Right forelimb (tissue), 1 donor: ENCODE measurements at regions not wholly inside any gene's neighbourhood (a gene's known extent, or its start where the extent isn't known, plus 50 kb on each side); places are given as distances from the start of the nearest gene placed in this dataset.
A peak's percentile ranks its signal among the peaks of the same experiment; 100 is the strongest.

Experiments
- DNase-seq: peaks from one replicate; pipeline ENCODE4 v3.0.0-alpha.2; 2018

DNA sequence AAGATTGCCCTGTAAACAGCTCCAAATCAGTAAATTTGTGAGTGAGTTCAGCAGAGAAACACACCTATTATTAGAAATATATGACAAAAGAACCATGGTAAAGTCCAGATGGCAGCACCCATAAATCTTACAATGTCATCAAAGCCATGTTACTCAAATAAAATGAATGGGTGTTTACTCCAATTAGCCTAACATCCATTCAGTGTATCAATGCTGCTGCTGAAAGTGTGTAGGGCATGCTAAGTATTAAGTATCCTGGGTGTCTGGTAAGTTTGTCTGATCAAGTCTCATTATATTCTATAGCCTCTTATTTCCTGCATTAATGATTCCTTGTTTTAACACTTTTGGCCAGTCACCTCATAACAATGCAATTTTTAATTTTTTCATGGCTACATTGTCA lies 185.5 kb upstream of the STEAP4 start:
- DNase-seq = no peak

DNA sequence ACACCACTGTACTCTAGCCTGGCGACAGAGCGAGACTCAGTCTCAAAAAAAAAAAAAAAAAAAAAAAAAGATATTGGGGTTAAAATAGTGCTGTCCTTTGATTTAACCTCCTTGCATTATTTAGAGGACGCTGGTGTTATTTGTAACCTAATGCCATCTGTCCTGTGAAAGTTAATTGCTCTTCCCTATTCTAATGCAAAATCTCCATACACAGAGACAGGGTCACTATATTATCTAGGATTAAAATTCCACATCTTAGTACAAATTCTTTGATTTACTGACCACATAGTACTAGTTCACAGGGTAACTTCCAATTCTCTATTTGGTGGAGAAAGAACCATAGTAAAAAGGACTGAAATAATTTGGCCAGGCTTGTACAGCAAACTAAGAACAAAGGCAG lies 184.2 kb upstream of the STEAP4 start:
- no peak for DNase-seq

DNA sequence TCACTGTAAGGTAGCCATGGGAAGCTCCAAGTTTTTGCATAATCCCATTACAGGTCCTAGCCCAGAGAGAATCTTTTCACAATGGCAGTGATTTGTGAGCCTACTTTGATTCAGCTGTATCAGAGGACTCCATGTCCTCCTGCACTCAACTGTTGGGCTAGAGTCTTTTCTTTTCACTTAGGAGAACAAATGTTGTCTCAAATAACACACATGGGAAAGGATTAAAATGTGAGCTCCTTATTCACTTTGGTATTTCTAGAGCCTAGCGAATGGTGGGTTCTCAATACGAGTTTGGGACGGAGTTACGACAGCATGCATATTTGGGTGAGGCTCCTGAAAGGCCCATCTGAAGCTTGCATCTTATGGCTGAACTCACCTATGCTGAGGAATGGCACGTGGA lies 183.5 kb upstream of the STEAP4 start:
- DNase-seq = no peak

DNA sequence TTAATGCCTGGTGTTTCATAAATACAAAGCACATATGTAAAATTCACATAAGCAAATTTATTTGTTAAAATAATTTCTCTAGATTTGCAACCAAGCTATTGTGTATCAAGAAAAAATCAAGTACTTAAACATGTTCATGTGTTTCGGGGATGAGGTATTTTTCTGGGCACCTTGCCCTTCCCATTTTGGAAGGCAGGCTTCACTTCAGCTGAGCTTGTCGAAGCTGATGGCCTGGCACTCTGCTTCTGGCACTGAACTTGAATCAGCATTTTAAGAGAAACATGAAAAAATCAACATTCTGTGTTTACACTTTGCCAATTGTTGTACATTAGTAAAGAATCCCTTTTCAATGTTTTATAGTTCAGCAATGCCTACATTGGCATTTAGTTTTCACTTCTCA lies 179.1 kb upstream of the STEAP4 start:
- peak; percentile 49 for DNase-seq

DNA sequence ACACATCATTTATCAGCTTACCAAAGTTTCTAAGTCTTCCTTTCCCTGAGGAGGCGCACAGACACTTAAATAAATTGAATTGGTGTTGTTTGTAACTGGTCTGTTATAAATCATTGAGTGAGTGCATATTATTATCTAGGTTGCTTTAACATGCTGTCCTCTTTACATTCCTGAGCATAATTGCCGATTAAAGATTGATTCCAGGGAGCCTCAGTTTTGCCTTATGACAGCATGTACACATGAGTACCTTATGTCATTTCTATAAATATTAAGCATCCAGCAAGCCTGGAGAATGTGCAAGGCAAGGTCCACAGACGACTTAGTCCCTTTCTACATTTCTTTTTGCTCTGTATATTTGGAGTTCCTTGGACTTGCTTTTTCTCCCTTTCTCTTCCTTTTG lies 177.9 kb upstream of the STEAP4 start:
- DNase-seq = no peak

DNA sequence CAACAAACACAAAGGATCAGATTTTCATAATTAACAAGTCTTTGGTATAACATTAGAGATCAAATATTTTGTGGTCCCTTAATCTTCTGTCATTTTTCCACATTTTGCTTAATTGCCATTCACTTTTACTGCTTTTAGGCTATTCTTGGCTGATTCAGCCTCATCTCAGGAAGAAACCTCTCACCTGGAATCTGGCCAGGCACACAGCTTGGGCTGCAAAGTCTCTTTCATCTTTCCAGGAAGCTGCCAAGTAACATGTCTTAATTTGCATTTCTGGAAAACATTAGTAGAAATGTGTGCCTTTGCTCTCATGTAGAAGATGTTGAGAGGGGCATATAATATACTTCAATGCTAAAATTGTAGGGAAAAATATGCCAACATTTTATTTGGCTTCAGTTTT lies 174.2 kb upstream of the STEAP4 start:
- peak; percentile 45 for DNase-seq

DNA sequence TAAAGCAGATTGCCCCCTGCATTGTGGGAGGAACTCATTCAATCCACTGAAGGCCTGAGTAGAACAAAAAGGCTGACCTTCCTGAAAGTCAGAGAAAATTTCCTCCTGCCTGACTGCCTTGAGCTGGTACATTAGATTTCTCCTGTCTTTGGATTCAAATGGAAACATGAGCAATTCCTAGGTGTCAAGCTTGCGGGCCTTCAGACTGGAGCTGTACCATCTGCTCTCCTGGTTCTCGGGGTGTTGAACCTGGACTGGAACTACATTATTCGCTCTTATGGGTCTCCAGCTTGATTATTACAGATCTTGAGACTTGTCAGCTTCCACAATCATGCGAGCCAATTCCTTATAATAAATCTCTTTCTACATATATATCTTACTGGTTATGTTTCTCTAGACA lies 173.6 kb upstream of the STEAP4 start:
- DNase-seq = no peak

DNA sequence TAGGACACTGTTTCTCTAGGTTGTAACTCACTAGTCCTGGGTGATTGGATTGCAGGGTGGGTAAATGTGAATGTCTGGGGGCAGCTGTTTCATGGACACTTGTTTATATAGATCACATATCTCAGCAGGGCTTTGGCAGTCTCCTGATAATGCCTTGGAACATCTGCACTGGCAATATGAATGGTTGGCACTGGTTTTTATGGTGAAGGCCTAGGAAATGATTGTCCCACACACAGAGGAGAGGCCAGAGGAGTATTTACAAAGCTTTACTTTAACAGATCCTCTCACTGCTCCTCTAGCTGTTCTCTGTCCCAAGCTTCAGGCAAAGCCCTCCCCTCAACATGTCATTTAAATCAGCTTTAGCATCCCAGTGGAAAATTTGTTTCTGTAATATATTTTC lies 171.3 kb upstream of the STEAP4 start:
- peak; percentile 55 for DNase-seq

DNA sequence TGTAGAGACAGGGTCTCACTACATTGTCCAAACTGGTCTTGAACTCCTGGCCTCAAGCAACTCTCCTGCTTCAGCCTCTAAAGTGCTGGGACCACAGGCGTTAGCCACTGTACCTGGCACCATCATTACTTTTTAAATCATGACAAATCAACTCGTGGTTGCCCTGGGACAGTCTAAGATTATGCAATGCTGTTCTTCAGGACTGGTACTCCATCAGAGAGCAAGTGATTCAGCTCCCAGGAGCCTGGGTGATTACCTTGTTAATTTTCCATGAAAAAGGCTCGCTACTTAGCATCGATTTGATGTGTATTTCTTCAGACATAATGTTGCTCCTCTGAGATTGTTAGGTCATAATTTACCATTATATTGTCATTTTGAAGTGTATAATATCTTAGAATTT lies 158.9 kb upstream of the STEAP4 start:
- DNase-seq = no peak

DNA sequence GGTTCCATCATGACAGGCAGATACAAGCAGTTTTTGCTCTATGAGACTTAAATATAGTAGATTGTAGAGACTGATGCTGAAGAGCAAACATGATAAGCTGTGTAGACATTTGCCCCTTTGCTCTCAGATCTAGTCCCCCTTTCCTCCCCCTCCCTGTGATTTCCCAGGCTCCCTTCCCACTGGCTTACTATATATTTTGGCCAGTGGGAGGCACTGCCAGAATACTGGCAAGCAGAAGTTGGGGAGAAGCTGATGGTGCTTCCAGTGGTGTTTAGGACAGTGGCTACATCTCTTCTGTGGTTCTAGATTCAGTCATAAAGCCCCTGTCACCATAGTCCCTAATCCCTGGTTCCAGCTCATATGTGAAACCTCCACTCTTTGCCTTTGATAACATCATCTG lies 156.1 kb upstream of the STEAP4 start:
- DNase-seq = no peak

DNA sequence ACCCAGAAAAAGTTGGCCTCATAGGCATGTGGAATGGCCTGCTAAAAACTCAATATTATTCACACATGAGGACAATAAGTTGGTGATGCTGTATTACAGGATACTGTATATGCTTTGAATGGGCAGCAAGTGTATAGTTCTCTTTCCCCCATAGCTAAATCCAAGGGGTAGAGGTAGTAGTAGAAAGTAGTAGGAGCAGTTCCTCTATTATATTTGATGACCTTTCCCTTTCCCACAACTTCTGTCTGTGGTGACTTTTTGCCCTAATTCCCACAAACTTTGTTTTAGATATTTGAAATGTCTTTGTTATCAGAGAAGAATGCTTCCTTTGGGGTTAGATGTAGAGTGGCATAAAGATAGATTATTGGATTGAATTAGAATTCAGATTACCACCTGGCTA lies 154.0 kb upstream of the STEAP4 start:
- no peak for DNase-seq

DNA sequence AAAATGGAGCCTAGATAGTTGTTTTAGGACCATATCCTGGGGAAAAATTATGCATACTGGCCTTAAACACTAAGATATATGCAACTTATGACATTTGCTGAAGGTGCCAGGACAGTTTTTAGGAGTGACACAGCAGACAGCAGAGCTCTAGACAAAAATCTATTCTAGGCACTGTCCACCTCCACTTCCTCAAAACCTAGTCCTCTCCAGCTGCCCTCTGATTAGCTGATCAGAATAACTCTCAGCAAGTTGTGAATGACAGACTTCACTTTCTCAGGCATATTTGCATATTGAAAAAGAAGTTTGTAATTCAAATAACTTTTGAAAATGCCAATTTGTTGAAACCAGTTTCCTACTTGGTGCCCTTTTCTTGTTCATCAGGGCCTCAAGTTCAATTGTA lies 152.3 kb upstream of the STEAP4 start:
- no peak for DNase-seq

DNA sequence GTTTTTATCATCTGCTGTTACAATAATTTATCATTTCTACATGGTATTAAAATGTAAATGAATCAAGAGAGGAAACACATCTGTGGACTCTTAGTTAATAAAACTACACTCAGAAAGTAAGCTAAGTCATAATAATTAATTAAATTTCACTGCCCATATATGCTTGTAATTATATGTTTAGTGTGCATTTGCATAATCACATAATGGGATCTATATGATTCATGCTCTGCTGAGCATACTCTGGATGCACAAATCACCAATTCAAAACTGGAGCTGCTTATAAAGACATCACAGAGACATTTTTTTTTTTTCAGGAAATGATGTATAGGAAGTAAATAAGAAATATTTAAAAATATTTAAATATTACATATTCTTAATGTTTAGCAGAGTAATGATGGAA lies 151.6 kb upstream of the STEAP4 start:
- DNase-seq = no peak

DNA sequence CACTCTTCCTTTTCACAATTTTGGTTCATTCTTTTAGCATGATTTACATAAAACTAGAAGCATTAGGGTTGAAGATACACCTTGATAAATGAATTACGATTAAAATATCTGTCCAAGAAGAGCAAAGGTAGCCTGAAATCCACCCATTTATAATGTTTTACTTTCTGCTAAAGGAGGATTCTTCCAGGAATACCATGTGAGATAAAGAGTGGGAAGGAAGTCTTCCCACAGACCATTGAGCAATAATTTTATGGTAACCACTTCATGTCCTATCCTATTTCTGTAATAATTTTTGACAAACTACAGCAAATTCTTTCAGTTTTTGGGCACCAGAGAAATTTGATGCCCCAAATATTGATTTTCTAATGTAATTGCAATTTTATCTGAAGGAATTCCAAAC lies 150.6 kb upstream of the STEAP4 start:
- no peak for DNase-seq

DNA sequence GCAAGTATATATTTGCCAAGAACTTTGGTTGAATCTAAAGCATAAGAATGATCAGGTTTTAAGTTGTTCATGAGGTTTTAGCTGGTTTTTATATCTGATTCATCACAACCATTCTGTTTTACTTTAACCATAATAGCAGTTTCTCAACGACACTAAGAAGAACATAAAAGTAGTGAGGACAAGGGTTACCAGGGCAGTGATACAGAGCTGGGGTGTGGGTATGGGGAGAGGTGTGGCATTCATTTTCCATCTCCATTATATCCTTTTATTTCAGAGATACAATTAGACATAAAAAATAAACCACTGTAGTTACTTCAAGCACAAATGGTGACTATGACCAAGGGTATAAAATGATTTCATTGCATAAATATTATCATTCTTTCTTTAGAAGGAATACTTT lies 149.8 kb upstream of the STEAP4 start:
- no peak for DNase-seq

DNA sequence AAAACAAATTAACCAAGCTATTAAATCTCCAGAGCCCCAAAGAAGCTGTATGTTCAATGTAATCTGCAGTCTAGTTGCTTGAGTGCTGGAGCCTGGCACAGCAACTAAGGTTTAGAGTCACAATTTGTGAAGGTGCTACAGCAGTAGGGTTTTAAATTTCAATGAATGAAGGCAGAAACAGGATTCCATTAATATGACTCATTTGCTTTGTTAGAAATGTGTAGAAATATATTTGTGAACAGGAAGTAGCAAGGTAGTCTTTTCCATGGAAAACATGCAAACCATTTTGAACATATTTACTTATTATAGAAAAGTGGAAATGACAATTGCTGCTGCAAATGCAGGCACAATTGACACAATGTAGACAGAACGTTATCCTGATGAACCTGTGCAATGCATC lies 149.0 kb upstream of the STEAP4 start:
- DNase-seq = no peak

DNA sequence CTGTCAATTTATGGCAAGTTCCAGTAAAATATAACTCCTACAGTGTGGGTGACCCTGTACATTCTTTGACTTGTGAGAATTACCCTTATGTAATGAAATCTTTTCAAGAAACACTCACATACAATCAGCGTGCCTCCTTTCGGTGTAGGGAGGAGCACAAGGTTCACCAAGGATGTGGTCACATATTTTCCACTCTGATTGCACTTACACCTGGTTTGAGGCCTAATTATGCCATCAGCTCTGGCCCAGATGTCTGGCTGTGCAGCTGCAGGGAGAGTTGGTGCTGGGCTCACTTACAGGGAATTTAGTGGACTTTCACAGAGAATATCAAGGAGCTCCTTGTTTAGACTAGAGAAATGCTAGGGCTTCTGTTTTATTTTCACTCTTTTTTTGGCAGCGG lies 146.0 kb upstream of the STEAP4 start:
- DNase-seq = no peak

DNA sequence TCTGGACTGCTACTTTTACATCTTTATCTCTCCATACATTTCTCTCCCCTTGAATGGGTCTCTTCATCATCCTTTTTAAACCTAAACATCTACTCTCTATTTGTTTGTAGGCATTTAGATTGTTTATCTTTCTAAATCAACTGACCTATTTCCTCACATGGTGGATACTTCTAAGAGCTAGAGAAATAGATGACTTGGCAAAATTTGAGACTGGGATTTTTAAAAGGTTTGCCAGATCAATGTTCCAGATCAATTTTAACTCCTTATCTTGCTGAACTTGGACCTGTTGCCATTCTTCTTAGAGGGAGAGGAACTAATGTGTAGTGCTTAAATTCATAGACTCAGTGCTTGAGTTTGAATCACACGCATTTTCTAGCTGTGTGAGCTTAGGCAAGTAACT lies 144.2 kb upstream of the STEAP4 start:
- no peak for DNase-seq

DNA sequence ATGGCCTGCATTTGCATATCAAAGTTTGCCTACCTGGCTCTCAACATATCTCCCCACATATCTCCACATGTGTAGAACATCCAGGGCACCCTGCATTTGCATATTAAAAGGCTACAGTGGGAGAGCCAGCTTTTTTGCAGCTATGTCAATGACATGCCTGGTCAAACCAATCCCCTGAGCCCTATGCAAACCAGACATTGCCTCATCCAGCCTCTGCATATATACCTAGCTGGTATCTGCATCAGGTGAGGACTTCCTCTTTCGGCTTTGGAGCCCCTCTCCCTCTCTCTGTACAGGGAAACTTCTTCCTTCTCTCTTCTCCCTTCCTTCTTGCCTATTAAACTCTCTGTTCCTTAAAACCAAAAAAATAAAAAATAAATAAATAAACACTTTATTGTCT lies 142.7 kb upstream of the STEAP4 start:
- DNase-seq = no peak

DNA sequence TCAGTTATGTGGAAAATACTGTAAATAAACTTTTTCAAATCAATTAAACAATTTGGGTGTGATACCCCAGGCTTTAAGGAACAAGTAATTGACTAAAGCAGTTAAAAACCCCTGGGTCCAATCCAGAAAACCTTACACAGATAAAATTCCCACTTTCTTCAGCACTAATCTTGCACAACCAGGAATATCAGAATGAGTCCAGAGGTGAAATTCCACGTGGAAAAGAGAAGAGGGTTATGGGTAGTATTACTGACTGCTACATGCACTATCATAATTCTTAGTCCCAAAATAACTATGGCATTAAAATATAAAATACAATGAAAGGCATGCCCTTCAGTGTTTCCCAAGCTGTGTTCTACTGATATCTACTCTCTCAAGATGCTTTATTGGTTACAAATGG lies 135.7 kb upstream of the STEAP4 start:
- no peak for DNase-seq

DNA sequence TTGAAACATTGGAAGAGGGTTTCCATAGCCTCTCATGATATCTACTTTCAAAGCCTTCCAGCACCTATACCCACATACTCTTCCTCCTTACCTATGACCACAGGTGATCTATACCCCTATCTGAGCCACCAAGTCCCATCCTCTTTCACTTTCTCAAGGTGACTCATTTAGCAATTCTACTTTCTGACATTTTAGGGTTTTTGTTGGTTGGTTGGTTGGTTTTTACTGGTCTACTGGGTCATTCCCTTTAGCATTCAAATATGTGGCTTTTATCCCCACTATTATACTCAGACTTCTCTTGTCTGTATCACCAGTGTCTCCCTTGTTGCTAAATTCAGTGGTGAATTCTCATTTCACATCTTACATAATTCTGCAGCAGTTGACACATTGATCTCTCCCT lies 130.4 kb upstream of the STEAP4 start:
- DNase-seq = no peak

DNA sequence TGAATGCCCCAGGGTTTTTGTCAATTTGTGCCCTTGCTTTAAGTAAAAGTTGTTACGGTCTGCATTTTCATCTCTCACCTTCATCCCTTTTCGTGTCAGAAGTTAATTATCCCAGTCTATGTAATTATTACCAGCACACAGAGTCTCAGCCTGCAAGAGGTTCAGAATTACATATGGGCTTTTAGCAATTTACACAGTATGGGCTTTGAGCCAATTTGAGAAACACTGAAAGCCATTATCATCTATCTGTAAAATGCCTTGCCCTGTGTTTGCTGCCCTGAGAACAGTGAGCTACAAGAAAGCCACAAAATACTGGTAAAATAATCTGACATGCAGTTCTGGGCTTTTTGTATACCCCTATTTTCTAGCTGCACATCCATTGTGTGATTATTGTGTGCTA lies 125.6 kb upstream of the STEAP4 start:
- DNase-seq = no peak

DNA sequence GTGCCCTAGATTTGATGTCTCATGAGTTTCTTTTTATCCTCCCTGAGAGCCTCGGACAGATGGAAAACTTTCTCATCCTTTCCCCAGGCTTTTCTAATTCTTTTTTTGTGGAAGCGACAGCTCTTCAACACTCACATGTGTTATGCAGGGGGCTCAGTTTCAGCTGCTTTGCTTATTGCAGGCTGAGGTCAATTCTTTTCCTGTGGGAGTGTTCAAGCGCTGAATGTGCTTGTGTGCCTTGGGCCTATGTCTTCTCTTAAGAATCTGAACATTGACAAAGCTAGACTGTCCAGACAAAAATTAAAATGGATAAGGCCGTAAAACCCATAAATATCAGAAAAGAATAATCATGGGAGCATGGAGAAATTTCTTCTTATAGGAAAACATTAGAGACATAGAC lies 125.2 kb upstream of the STEAP4 start:
- no peak for DNase-seq

DNA sequence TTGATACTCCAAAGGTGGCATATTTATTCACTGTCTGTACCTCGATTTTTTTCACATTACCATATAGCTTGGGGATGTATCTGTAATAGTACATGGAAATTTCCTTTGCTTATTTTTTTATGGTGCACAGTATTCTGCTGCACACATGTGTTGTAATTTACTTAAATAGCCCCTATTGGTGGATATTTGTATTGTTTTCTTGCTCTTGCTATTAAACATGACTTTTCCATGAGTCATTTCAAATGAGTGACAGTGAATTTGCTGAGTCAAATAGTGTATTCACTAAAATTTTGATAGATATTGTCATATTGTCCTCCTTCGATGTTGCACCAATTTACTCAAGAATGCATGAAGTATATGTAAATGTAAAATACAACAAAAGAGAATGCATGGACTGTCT lies 122.7 kb upstream of the STEAP4 start:
- DNase-seq = no peak

DNA sequence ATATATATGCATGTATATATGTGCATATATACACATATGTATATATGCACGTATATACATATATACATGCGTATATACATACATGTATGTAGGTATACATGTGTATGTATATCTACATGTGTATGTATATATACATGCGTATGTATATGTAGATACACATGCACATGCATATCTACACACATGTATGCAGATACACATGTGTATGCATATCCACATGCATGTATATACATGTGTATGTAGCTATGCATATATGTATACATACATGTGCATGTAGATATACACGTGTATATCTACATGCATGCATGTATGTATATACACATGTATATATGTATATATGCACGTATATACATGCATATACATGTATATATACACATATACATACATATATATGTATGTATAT lies 95.8 kb upstream of the STEAP4 start:
- no peak for DNase-seq

DNA sequence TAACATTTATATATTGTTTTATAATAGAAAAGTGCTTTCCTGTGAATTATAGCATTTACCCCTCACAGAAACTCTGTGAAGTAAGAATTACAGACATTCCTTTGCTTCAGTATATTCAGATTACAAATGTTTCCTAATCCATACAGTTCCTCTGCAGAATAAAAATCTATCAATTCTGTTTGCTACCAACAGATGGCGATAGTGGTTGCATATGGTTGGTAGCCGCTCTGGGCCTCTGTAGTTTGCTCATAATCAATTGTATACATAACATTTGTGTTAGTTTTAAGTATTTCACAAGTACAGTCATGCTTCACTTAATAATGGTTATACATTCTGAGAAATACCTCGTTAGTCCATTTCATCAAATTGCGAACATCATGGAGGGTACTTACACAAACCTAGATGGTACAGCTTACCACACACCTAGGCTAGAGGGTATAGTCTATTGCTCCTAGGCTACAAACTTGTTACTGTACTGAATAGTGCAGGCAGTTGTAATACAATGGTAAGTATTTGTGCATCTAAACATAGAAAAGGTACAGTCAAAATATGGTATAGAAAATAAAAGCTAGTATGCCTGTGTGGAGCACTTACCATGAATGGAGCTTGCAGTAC lies 94.4 kb upstream of the STEAP4 start:
- no peak for DNase-seq
